AG10803 (cell line): ENCODE measurements at regions not wholly inside any gene's neighbourhood (a gene's known extent, or its start where the extent isn't known, plus 50 kb on each side); places are given as distances from the start of the nearest gene placed in this dataset.

Experiments used
- DNase-seq: peaks from one replicate; pipeline ENCODE4 v3.0.0; 2010; ENCODE audit warnings: low read depth
- H3K4me3 ChIP-seq: 2 replicates; pipeline ENCODE4 v1.5.1; 2011; ENCODE audit warnings: mild to moderate bottlenecking, low read length, control low read depth
- TF ChIP-seq, protein P1 (sequence below): conservative IDR thresholded peaks from 2 replicates; pipeline ENCODE4 v1.5.1; 2011; ENCODE audit warnings: mild to moderate bottlenecking, low read length, control low read depth, inconsistent platforms

DNA sequence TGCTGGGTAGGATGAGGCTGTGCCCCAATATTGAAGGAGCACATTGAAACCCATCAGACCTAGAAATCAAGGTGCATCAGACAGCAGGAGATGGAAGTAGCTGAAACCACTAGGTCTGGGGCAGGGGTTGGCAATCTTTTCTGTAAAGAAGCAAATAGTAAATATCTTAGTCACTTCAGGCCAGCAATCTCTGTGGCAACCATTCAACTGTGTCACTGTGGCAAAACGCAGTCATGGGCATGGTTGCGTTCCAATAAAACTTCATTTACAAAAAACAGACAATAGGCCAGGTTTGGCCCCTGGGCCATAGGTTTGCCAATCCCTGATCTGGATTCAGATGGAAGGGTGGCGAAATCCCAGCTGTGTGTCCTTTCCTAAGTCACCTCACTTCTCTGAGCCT lies 397.3 kb downstream of the MED13L start:
- no peak overlapping the region for H3K4me3 ChIP-seq
- DNase-seq: no peak
- TF ChIP-seq, protein P1, sequence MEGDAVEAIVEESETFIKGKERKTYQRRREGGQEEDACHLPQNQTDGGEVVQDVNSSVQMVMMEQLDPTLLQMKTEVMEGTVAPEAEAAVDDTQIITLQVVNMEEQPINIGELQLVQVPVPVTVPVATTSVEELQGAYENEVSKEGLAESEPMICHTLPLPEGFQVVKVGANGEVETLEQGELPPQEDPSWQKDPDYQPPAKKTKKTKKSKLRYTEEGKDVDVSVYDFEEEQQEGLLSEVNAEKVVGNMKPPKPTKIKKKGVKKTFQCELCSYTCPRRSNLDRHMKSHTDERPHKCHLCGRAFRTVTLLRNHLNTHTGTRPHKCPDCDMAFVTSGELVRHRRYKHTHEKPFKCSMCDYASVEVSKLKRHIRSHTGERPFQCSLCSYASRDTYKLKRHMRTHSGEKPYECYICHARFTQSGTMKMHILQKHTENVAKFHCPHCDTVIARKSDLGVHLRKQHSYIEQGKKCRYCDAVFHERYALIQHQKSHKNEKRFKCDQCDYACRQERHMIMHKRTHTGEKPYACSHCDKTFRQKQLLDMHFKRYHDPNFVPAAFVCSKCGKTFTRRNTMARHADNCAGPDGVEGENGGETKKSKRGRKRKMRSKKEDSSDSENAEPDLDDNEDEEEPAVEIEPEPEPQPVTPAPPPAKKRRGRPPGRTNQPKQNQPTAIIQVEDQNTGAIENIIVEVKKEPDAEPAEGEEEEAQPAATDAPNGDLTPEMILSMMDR: no peak

DNA sequence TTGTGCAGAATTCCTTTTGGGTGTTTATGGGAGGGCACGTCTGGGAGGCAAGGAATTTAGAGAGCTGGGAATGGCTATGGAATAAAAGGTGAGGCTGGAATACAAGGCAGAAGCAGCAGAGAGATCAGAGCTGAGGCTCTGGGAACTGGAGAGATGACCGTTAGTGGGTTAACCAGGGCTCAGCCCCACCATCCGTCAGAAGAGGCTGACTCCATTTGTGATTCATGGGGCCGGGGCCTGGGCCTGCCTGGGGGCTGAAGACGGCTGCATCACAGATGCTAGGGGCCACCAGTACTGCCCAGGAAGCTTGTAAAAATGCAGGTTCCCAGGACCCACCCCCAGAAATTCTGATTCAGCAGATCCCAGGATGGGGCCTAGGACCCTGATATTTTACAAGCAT lies 398.1 kb downstream of the MED13L start:
- TF ChIP-seq, protein P1: no peak
- DNase-seq: no peak
- H3K4me3 ChIP-seq: no peak overlapping the region

DNA sequence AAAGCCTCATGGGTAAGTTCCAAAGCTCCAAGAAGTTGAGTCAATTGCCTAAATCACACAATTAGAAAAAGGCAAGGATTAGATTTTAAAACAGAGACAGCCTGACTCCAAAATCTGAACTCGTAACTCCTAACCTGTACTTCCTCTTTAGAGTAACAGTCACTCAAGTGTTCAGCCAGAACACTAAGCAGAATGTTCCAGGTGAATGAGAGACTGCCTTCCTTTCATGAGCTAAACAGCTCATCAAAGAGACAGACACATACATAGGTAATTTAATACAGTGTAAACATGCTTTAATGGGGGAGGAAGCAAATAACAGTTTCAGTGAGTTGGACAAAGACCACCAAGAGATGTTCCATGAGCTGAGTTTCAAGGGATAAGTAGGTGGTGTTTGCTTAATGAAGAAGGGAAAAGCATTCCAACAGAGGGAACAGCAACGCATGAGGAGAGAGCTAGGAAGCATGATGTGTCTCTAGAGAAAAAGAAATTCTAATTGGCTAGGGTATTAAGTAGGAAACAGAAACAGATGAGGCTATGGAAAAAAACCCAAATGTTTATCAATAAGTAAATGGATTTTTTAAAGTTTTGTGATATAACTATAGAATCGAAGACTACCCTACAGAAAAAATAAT lies 403.9 kb downstream of the MED13L start:
- no peak for DNase-seq
- no peak overlapping the region for H3K4me3 ChIP-seq

DNA sequence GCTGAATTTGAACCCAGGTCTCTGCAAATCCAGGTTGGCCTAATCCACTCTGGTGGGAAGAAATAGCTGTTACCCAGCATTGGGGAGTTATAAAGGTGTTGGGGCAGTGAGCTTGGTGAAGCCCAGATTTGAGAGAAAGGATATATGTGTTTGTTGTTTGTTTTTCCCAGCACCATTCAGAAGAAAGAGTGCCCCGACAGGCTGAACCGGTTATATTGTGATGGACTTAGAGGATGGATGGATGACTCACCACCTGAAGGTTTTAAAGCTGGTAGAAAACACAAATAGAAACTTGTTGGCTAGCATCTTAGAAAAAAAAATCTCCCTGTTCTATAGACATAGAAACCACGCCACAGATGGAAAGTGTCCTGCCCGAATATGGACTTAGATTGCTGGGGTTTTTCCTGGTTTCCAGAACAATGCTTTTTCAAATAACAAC lies 404.6 kb downstream of the MED13L start:
- no peak overlapping the region for H3K4me3 ChIP-seq
- TF ChIP-seq, protein P1: no peak
- no peak for DNase-seq

More for the DNA sequence above, 403.9 kb downstream of the MED13L start:
- TF ChIP-seq, protein P1: no peak

DNA sequence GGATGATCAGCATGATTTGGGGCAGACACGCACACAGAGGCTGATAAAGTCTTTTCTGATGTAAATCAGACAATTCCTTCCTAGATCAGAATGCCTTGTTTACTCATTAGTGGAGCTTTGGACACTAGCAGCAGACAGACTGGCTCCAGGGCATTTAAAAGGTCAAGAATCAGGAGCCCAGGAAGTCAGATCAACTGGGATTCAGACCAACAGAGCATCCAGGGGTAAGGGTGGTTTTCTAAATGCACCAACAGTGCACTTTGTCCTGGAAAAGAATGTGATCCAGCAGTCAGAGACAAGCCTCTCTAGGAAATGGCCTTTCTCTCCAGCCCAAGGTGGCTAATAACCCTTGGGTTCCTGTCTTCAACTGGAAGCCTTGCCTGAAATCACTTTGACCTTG lies 405.3 kb downstream of the MED13L start:
- TF ChIP-seq, protein P1: no peak
- DNase-seq: no peak
- H3K4me3 ChIP-seq: no peak overlapping the region

DNA sequence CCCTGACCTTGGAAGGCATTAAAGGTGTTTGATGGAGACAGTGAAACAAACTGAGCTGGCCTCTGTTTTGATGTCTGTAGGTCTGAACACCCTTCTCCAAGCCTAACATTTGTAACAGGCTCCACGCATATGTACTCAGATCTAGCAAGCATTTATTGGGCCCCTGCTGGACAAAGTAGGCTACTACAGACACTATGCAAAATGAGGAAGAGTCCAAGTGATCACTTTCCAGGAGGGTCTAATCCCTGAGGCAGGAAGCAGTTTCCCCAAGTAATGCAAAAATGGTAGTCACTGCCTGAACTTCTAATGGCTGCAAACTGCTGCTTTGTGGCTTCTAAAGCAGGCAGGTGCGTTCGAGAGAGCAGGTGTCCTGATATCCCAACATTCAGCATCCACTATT lies 405.8 kb downstream of the MED13L start:
- DNase-seq: peak; percentile 24
- TF ChIP-seq, protein P1: peak; percentile 70
- H3K4me3 ChIP-seq: no peak overlapping the region

DNA sequence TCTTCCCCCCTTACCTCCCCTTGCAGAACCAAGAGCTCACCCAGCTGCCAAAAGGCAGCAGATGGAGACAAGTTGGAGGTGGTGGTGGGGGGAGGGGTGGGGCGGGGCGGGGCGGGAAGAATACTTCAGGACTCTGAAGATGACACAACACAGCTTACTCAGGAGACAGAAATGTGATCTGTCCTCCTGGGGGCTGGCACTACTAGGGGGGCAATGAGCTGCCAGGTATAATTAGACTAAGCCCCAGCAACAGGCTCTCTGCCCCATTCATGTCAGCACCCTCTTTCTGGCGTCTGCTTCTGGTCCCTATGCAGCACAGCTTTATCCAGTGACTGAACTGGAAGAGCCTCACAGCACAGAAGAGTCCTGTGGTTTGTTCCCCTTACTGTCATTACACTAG lies 407.0 kb downstream of the MED13L start:
- no peak for DNase-seq
- TF ChIP-seq, protein P1: no peak
- H3K4me3 ChIP-seq: no peak overlapping the region
